GM18519 (cell line): ENCODE measurements at regions not wholly inside any gene's neighbourhood (a gene's known extent, or its start where the extent isn't known, plus 50 kb on each side); places are given as distances from the start of the nearest gene placed in this dataset.

Source experiments
- ATAC-seq: cut with Tn5 transposase; IDR thresholded peaks from one replicate; pipeline ENCODE4 v1.9.1; 2021; ENCODE audit warnings: mild to moderate bottlenecking, moderate library complexity; ENCODE audit not compliant: unreplicated experiment, low FRiP score

GRCh38 chr16:51085271-51085670, 65.8 kb downstream of the SALL1 start:
- ATAC-seq = no peak

GRCh38 chr16:51084074-51084928, 66.8 kb downstream of the SALL1 start:
- no peak for ATAC-seq

- no peak for ATAC-seq
Observed at GRCh38 chr16:51072591-51072990, 78.5 kb downstream of the SALL1 start.

- no peak for ATAC-seq
Observed at GRCh38 chr16:51071326-51071725, 79.7 kb downstream of the SALL1 start.

- no peak for ATAC-seq
Observed at GRCh38 chr16:51067352-51067751, 83.7 kb downstream of the SALL1 start.

DNA sequence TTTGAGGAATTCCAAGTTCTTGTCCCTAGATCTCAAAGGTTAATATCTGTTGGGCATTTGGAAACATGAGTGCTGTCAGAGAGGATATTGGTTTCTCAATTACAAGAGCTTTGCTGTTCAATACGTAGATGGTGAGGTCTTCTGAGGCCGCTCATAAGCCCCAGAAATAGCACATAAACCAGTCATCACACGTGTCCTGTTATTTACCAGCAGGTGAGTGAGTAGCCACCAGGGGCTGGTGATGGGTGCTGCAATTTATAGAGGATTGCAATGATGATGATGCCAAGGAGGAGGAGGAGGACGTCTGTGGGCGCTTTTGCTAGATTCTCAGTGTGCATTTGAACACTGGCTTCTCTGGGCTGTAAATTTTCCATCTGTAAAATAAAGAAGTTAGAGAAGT, 89.0 kb downstream of the SALL1 start:
- no peak for ATAC-seq

DNA sequence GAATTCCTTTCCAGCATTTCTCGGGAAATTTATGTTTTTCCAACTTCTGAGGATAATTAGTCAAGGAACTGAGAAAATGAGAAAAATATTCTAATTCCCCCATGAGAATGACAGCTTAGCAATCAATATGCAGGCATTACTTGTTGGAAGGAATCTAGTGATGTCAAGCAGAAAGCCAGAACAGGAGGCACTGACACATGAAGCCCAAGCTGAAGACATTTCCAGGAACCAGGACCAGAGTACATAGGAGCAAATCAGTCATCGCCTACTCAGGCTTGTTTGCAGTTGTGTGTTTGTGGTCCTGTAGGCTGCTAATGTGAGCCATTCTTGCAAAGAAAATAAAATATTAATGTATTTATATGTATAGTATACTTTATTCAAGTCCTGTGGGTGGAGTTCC, 89.7 kb downstream of the SALL1 start:
- ATAC-seq = no peak

GRCh38 chr16:51057969-51058337, 93.1 kb downstream of the SALL1 start:
- no peak for ATAC-seq

DNA sequence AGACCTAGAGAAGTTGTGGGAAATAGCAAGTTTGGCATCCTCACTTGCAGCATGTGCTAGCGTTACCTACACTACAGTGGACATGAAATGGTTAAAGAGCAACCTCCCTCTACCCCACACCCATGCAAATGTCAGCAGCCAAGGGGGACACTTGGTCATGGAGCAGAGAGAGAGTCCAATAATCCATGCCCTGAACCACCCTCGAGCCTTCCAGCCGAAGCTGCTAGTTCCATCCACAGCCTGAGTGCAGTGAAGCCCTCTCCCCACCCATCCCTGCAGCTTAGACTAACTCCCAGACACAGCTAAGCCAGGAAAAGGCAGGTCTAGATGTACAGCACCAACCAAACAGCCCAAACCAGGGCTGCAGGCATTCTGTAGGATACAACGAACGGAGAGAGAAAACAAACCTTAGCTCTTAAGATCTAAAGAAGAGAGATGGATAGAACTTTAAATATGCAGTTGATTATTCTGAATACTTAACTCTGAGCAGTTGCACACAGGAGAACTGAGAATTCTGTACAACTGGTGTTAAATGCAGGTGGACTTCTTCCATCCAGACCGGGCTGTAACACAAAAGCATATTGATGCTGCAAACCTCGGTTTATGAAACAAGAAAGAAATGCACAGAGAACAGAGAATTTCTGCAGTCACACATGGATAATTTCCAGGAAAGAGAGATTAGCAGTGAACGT, 93.8 kb downstream of the SALL1 start:
- ATAC-seq = no peak

- ATAC-seq = no peak
Observed at GRCh38 chr16:51056331-51056730, 94.7 kb downstream of the SALL1 start.

- ATAC-seq = no peak
Observed at GRCh38 chr16:51055434-51055833, 95.6 kb downstream of the SALL1 start.

GRCh38 chr16:51053775-51054174, 97.3 kb downstream of the SALL1 start:
- ATAC-seq = no peak

DNA sequence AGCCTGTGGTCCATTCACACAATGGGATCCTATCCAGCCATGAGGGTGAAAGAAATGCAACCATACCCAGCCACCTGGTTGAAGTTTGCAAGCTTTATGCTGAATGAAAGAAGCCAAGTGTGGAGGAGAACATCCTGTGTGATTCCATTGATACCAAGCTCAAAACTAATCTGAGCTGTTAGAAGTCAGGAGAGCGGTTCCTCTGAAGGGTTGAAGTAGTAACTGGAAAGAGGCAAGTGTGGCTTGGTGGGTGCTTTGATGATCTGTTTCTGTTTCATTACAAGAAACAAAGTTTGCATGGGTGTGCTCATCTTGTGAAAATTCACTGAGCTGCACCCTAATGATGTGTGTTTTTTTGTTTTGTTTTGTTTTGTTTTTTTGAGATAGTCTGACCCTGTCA, 99.4 kb downstream of the SALL1 start:
- ATAC-seq = no peak

- no peak for ATAC-seq
Observed at GRCh38 chr16:51050377-51050706, 100.7 kb downstream of the SALL1 start.

- no peak for ATAC-seq
Observed at GRCh38 chr16:51049678-51050376, 101.2 kb downstream of the SALL1 start.

- ATAC-seq = no peak
Observed at GRCh38 chr16:51049276-51049675, 101.8 kb downstream of the SALL1 start.

DNA sequence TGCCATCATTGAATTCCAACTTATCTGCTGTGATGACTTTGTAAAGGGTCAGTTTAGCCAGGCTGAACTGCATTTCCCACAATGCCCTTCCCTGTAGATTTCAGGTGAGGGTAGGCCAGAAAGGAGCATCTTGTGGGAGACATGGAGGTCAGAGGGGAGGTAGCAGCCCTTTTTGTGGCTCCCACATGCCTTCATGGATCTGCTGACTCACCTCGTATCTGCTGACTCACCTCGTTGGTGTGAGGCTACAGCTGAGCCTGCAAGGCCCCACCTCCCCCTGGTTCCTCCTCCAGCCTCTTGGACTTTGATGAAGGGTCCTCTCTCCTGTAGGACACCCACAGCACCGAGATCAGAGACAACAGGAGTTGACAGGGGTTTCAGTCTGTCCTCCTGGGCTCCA, 102.5 kb downstream of the SALL1 start:
- no peak for ATAC-seq

GRCh38 chr16:51045794-51046193, 105.3 kb downstream of the SALL1 start:
- no peak for ATAC-seq

GRCh38 chr16:51045186-51045585, 105.9 kb downstream of the SALL1 start:
- no peak for ATAC-seq

- no peak for ATAC-seq
Observed at GRCh38 chr16:51041546-51041945, 109.5 kb downstream of the SALL1 start.

GRCh38 chr16:51040637-51041036, 110.4 kb downstream of the SALL1 start:
- ATAC-seq = no peak
